Ishikawa (cell line): ENCODE measurements at regions not wholly inside any gene's neighbourhood (a gene's known extent, or its start where the extent isn't known, plus 50 kb on each side); places are given as distances from the start of the nearest gene placed in this dataset.

Experiments
- CEBPB ChIP-seq: IDR thresholded peaks from 2 replicates; pipeline ENCODE4 v1.6.1; 2012
- EGR1 ChIP-seq: IDR thresholded peaks from 2 replicates; pipeline ENCODE4 v1.6.1; 2012
- FOXM1 ChIP-seq: IDR thresholded peaks from 2 replicates; pipeline ENCODE4 v1.6.1; 2012; ENCODE audit warnings: low read depth, borderline replicate concordance
- TEAD4 ChIP-seq: IDR thresholded peaks from 2 replicates; pipeline ENCODE4 v1.6.1; 2012
- USF1 ChIP-seq: IDR thresholded peaks from 2 replicates; pipeline ENCODE4 v1.6.1; 2012
- YY1 ChIP-seq: IDR thresholded peaks from 2 replicates; pipeline ENCODE4 v1.6.1; 2012; ENCODE audit warnings: low read depth
- TF ChIP-seq, protein P1 (sequence below): IDR thresholded peaks from 2 replicates; pipeline ENCODE4 v1.6.1; 2012; ENCODE audit warnings: low read depth, mild to moderate bottlenecking

DNA sequence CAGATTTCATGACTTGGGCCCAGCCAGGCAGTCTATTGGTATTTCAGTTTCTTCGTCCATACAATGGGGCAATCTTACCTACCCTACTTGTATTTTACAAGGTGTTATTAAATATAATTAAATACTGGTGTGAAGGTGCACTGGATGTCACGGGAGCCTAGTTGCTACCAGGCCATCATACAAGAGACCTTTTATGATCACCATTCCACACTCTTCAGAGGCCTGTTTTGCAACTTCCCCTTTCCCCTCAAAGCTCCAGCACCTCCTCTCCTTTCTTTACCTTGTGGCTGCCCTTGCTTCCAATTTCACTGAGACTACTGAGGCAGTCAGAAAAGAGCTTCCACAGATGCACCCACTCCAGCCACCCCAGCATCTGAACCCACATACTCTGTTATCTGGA, 93.8 kb upstream of the HELT start:
- TF ChIP-seq YY1 (no peak), FOXM1 (no peak), EGR1 (no peak), USF1 (no peak), CEBPB (no peak), TEAD4 (no peak)
- TF ChIP-seq, protein P1, sequence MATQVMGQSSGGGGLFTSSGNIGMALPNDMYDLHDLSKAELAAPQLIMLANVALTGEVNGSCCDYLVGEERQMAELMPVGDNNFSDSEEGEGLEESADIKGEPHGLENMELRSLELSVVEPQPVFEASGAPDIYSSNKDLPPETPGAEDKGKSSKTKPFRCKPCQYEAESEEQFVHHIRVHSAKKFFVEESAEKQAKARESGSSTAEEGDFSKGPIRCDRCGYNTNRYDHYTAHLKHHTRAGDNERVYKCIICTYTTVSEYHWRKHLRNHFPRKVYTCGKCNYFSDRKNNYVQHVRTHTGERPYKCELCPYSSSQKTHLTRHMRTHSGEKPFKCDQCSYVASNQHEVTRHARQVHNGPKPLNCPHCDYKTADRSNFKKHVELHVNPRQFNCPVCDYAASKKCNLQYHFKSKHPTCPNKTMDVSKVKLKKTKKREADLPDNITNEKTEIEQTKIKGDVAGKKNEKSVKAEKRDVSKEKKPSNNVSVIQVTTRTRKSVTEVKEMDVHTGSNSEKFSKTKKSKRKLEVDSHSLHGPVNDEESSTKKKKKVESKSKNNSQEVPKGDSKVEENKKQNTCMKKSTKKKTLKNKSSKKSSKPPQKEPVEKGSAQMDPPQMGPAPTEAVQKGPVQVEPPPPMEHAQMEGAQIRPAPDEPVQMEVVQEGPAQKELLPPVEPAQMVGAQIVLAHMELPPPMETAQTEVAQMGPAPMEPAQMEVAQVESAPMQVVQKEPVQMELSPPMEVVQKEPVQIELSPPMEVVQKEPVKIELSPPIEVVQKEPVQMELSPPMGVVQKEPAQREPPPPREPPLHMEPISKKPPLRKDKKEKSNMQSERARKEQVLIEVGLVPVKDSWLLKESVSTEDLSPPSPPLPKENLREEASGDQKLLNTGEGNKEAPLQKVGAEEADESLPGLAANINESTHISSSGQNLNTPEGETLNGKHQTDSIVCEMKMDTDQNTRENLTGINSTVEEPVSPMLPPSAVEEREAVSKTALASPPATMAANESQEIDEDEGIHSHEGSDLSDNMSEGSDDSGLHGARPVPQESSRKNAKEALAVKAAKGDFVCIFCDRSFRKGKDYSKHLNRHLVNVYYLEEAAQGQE = no peak
